ENCODE measurements at regions not wholly inside any gene's neighbourhood (a gene's known extent, or its start where the extent isn't known, plus 50 kb on each side); places are given as distances from the start of the nearest gene placed in this dataset.
A peak's percentile ranks its signal among the peaks of the same experiment; 100 is the strongest.

- H3K4me1 ChIP-seq, result no peaks in the 10 kb centered on the region
- H3K36me3 ChIP-seq, result no peaks in the 10 kb centered on the region
- no peak for DNase-seq
- TF ChIP-seq, protein P1, sequence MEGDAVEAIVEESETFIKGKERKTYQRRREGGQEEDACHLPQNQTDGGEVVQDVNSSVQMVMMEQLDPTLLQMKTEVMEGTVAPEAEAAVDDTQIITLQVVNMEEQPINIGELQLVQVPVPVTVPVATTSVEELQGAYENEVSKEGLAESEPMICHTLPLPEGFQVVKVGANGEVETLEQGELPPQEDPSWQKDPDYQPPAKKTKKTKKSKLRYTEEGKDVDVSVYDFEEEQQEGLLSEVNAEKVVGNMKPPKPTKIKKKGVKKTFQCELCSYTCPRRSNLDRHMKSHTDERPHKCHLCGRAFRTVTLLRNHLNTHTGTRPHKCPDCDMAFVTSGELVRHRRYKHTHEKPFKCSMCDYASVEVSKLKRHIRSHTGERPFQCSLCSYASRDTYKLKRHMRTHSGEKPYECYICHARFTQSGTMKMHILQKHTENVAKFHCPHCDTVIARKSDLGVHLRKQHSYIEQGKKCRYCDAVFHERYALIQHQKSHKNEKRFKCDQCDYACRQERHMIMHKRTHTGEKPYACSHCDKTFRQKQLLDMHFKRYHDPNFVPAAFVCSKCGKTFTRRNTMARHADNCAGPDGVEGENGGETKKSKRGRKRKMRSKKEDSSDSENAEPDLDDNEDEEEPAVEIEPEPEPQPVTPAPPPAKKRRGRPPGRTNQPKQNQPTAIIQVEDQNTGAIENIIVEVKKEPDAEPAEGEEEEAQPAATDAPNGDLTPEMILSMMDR (IDR thresholded peaks at IDR 0.05; ENCODE audit: low read depth, low read length), result no peak
- no peak overlapping the region for H3K4me3 ChIP-seq (ENCODE audit: low read depth, low read length)
- no peaks in the 10 kb centered on the region for H3K27me3 ChIP-seq
- H3K9me3 ChIP-seq, result no peaks in the 10 kb centered on the region
These were observed 123.8 kb downstream of the WT1 start for GRCh38 chr11:32311346-32312065.

DNA sequence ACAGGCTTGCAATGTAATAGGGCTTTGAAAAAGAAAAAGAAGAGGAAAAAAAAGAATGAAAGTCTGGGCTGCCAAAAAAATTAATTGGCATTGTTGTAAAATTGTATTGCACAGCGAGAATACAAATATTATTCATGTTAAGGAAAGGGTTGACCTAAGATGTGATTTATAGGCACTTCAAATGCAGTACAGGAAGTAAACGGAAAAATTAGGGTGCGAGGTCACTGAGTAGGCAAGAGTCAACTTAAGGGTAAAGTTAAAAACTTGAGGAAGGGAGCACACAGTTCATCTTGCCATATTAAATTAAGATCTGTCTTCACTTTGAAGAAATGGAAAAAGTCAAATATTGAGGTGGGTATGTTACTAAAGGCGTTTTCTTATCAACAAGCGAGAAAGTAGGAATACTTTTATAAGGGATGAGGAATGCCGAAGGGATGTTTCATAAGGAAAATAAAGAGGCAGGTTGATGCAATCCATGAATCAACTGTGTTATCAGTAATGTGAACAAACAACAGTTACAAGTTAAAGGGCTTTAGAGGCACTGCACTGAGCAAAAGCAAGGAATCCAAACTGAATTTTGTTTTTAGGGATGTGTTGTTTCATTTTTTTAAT is 123.0 kb downstream of the WT1 start:
- Histone ChIP-seq H3K36me3 (no peaks in the 10 kb centered on the region), H3K4me3 (ENCODE audit: low read depth, low read length) (no peak overlapping the region)
- no peak for DNase-seq

DNA sequence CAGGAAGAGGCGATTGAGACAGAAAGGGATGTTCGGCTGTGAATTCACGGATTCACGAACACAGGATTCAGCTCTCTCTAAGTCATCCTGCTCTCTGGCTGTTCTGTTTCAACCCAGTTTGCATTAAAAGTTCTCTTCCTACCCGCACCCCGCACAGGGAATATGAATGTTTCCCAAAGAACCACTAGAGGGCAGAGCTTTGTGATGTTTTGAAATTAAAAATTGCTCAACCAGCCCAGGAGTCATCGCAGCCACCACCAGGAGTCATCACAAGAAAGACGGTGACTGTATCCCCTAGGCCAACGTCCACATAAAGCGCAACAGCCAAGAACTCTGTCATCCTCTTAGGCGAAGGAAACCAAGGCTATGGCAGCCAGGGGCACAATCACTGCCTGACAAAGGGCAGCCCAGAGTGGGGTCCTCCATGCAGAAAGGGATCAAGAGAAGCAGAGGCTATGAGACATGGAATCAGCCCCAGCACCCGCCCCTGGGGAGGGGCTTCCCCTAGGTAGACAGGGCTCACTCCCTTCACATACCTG is 122.4 kb downstream of the WT1 start:
- Histone ChIP-seq H3K4me1 (no peaks in the 10 kb centered on the region), H3K4me3 (ENCODE audit: low read depth, low read length) (no peak overlapping the region), H3K9me3 (no peaks in the 10 kb centered on the region), H3K27me3 (no peaks in the 10 kb centered on the region), H3K36me3 (no peaks in the 10 kb centered on the region)
- TF ChIP-seq, protein P1 (IDR thresholded peaks at IDR 0.05; ENCODE audit: low read depth, low read length), result peak; percentile 68
- peak; percentile 46 for DNase-seq

More for the DNA sequence above, 123.0 kb downstream of the WT1 start:
- no peaks in the 10 kb centered on the region for H3K27me3 ChIP-seq
- TF ChIP-seq, protein P1 (IDR thresholded peaks at IDR 0.05; ENCODE audit: low read depth, low read length), result no peak
- H3K9me3 ChIP-seq, result no peaks in the 10 kb centered on the region
- no peaks in the 10 kb centered on the region for H3K4me1 ChIP-seq

DNA sequence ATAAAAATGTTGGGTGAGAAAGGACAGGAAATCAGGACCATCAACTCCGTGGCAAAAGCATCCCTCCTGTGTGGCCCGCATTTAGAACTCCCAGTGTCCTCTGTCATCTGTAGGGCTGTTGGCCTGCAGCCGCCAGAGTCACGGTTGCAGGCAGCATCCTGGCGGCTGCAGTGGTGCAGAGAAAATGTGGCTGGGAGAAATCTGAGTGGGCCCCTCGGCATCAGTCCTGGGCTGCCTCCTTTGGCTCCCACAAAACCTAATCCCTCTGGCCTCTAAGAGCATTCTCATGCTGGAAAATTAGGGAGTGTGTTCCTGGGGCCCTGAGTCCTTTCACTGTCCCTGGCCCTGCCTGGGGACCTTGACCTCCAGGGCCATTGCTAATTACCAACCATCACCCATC is 121.9 kb downstream of the WT1 start:
- no peak overlapping the region for H3K4me3 ChIP-seq (ENCODE audit: low read depth, low read length)
- H3K4me1 ChIP-seq, result no peaks in the 10 kb centered on the region
- DNase-seq, result no peak
- H3K36me3 ChIP-seq, result no peaks in the 10 kb centered on the region
- TF ChIP-seq, protein P1 (IDR thresholded peaks at IDR 0.05; ENCODE audit: low read depth, low read length), result no peak
- no peaks in the 10 kb centered on the region for H3K9me3 ChIP-seq
- H3K27me3 ChIP-seq, result no peaks in the 10 kb centered on the region

DNA sequence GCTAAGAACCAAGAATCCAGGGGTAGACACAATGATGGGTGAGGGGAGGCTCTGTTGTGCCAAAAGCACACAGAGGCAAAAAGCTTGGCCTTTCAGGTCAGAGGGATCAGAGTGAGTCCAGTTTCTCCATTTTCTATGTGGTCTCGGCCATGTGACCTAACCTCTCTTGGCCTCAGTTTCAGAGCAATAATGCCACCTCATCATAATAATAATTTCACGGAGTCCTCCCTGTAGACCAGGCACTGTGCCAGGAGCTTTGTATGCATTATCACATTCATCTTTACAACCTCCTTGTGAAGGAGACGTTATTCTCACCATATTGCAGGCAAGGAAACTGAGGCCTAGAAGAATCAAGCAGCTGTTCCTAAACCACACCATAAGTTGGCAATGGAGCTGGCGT is 120.2 kb downstream of the WT1 start:
- Histone ChIP-seq H3K27me3 (no peaks in the 10 kb centered on the region), H3K4me3 (ENCODE audit: low read depth, low read length) (no peak overlapping the region), H3K9me3 (no peaks in the 10 kb centered on the region), H3K4me1 (no peaks in the 10 kb centered on the region), H3K36me3 (no peaks in the 10 kb centered on the region)
- no peak for DNase-seq
- TF ChIP-seq, protein P1 (IDR thresholded peaks at IDR 0.05; ENCODE audit: low read depth, low read length), result no peak

- DNase-seq, result no peak
- TF ChIP-seq, protein P1 (IDR thresholded peaks at IDR 0.05; ENCODE audit: low read depth, low read length), result no peak
- Histone ChIP-seq H3K4me1 (no peaks in the 10 kb centered on the region), H3K4me3 (ENCODE audit: low read depth, low read length) (no peak overlapping the region), H3K36me3 (no peaks in the 10 kb centered on the region), H3K9me3 (no peaks in the 10 kb centered on the region), H3K27me3 (no peaks in the 10 kb centered on the region)
These were observed 119.1 kb downstream of the WT1 start for GRCh38 chr11:32316232-32316631.

All from BE2C (cell line).